Neuronal stem cell (in vitro differentiated cells): ENCODE measurements at regions not wholly inside any gene's neighbourhood (a gene's known extent, or its start where the extent isn't known, plus 50 kb on each side); places are given as distances from the start of the nearest gene placed in this dataset.

ENCODE experiments used
- DNase-seq: peaks from one replicate; pipeline ENCODE4 v3.0.0-alpha.2; 2013; ENCODE audit warnings: low spot score
- H2AFZ ChIP-seq: one replicate; pipeline ENCODE4 v1.6.1; 2013; ENCODE audit warnings: mild to moderate bottlenecking, low read length, inconsistent platforms
- H2AK5ac ChIP-seq: 2 replicates; pipeline ENCODE4 v1.6.1; 2013; ENCODE audit warnings: low read depth, mild to moderate bottlenecking, inconsistent platforms, low read length, moderate library complexity, mixed read lengths
- H2BK120ac ChIP-seq: 2 replicates; pipeline ENCODE4 v1.6.1; 2013; ENCODE audit warnings: low read depth, mild to moderate bottlenecking, inconsistent platforms, low read length, moderate library complexity, mixed read lengths
- H2BK12ac ChIP-seq: one replicate; pipeline ENCODE4 v1.6.1; 2013; ENCODE audit warnings: low read length, inconsistent platforms
- H2BK15ac ChIP-seq: 2 replicates; pipeline ENCODE4 v1.6.1; 2013; ENCODE audit warnings: mild to moderate bottlenecking, low read length, inconsistent platforms, mixed read lengths
- H2BK5ac ChIP-seq: one replicate; pipeline ENCODE4 v1.6.1; 2013; ENCODE audit warnings: inconsistent platforms, mild to moderate bottlenecking, low read length, moderate library complexity
- H3K14ac ChIP-seq: one replicate; pipeline ENCODE4 v1.6.1; 2013; ENCODE audit warnings: low read length, inconsistent platforms
- H3K18ac ChIP-seq: 2 replicates; pipeline ENCODE4 v1.6.1; 2013; ENCODE audit warnings: low read length, inconsistent platforms
- H3K23ac ChIP-seq: 2 replicates; pipeline ENCODE4 v1.6.1; 2013; ENCODE audit warnings: low read depth, mild to moderate bottlenecking, mixed read lengths, low read length, inconsistent platforms; ENCODE audit not compliant: poor library complexity
- H3K27ac ChIP-seq: replicated peaks from 3 replicates; pipeline ENCODE4 v1.5.1; 2013; ENCODE audit warnings: low read length, inconsistent platforms
- H3K27me3 ChIP-seq, 3 experiments: 2 replicates each; pipeline ENCODE4 v1.6.1; 2013; ENCODE audit warnings: low read length in 3 of 3, mild to moderate bottlenecking in 2 of 3, inconsistent platforms in 1 of 3, low read depth in 1 of 3, mixed read lengths in 1 of 3, moderate library complexity in 1 of 3; ENCODE audit not compliant: control insufficient read depth in 3 of 3, insufficient read depth in 3 of 3
- H3K36me3 ChIP-seq, 2 donors: replicated peaks in 1 of 2; 2 replicates each; pipeline ENCODE4 v1.6.1; 2013; ENCODE audit warnings: low read length in 2 of 2; ENCODE audit not compliant: control insufficient read depth in 2 of 2, insufficient read depth in 2 of 2
- H3K4ac ChIP-seq: 2 replicates; pipeline ENCODE4 v1.6.1; 2013; ENCODE audit warnings: inconsistent platforms, mild to moderate bottlenecking, low read length, moderate library complexity
- H3K4me1 ChIP-seq, 2 donors: 1 replicate in 1 of 2; 2 replicates in 1 of 2; pipeline ENCODE4 v1.6.1; 2013; ENCODE audit warnings: low read length in 2 of 2, low read depth in 1 of 2; ENCODE audit not compliant: control insufficient read depth in 2 of 2, insufficient read depth in 1 of 2
- H3K4me2 ChIP-seq: one replicate; pipeline ENCODE4 v1.6.1; 2013; ENCODE audit warnings: mild to moderate bottlenecking, low read length, inconsistent platforms; ENCODE audit not compliant: insufficient read depth, poor library complexity, severe bottlenecking
- H3K4me3 ChIP-seq, 2 donors: 2 replicates each; pipeline ENCODE4 v1.5.1; 2013; ENCODE audit warnings: low read length in 2 of 2, mild to moderate bottlenecking in 2 of 2, inconsistent platforms in 1 of 2, moderate library complexity in 1 of 2
- H3K79me1 ChIP-seq: one replicate; pipeline ENCODE4 v1.6.1; 2013; ENCODE audit warnings: low read depth, mild to moderate bottlenecking, inconsistent platforms, low read length, moderate library complexity
- H3K9ac ChIP-seq: one replicate; pipeline ENCODE4 v1.6.1; 2013; ENCODE audit warnings: mild to moderate bottlenecking, low read depth, low read length, inconsistent platforms; ENCODE audit not compliant: poor library complexity
- H3K9me3 ChIP-seq, 2 donors: replicated peaks in 1 of 2; 2 replicates each; pipeline versions ENCODE3 to v1.6.1; 2013; ENCODE audit warnings: low read length in 2 of 2, mild to moderate bottlenecking in 2 of 2, inconsistent platforms in 1 of 2, low read depth in 1 of 2, mixed read lengths in 1 of 2, moderate library complexity in 1 of 2; ENCODE audit not compliant: control insufficient read depth in 2 of 2, insufficient read depth in 1 of 2
- H4K8ac ChIP-seq: one replicate; pipeline ENCODE4 v1.6.1; 2013; ENCODE audit warnings: low read depth, mild to moderate bottlenecking, inconsistent platforms, low read length, moderate library complexity
- H4K91ac ChIP-seq: one replicate; pipeline ENCODE4 v1.6.1; 2013; ENCODE audit warnings: low read length, low read depth, mild to moderate bottlenecking, inconsistent platforms; ENCODE audit not compliant: poor library complexity
- whole genome bisulfite sequencing, 2 donors: extraction: QIAGEN DNeasy Blood & Tissue Kit; methylation state at CpG; one replicate each; pipeline ENCODE4 v1.1.7; 2013; ENCODE audit warnings: missing lambda C conversion rate in 2 of 2, mixed read lengths in 1 of 2; ENCODE audit not compliant: insufficient read length in 2 of 2, insufficient replicate concordance in 1 of 2; ENCODE audit errors: extremely low coverage in 2 of 2; 5-methylcytosine and 5-hydroxymethylcytosine counted together

GRCh38 chr2:67179526-67179925 lies 217.6 kb upstream of the ETAA1 start:
- H3K23ac ChIP-seq, result no peak overlapping the region
- H2BK15ac ChIP-seq, result no peak overlapping the region
- WGBS, 2 donors, result no CpG with 5 or more reads among the region's 3 CpGs
- no peak overlapping the region for H3K18ac ChIP-seq
- H3K4ac ChIP-seq, result no peak overlapping the region
- H3K9me3 ChIP-seq, result no peaks in the 10 kb centered on the region
- no peak overlapping the region for H3K14ac ChIP-seq
- H2BK120ac ChIP-seq, result no peak overlapping the region
- H2AK5ac ChIP-seq, result no peak overlapping the region
- no peak overlapping the region for H2AFZ ChIP-seq
- H3K36me3 ChIP-seq, result no peaks in the 10 kb centered on the region
- no peaks in the 10 kb centered on the region for H3K4me1 ChIP-seq
- H4K91ac ChIP-seq, result no peak overlapping the region
- no peaks in the 10 kb centered on the region for H3K27me3 ChIP-seq
- no peak overlapping the region for H3K4me2 ChIP-seq
- no peak overlapping the region for H3K27ac ChIP-seq
- no peak overlapping the region for H4K8ac ChIP-seq
- no peak overlapping the region for H3K9ac ChIP-seq
- H3K4me3 ChIP-seq, result no peak overlapping the region
- DNase-seq, result no peak
- H3K79me1 ChIP-seq, result no peaks in the 10 kb centered on the region
- H2BK5ac ChIP-seq, result no peak overlapping the region
- H2BK12ac ChIP-seq, result no peak overlapping the region

- H3K27ac ChIP-seq, result no peak overlapping the region
- H3K79me1 ChIP-seq, result no peaks in the 10 kb centered on the region
- H3K36me3 ChIP-seq, result no peaks in the 10 kb centered on the region
- H3K27me3 ChIP-seq, result no peaks in the 10 kb centered on the region
- no peaks in the 10 kb centered on the region for H3K9me3 ChIP-seq
- H3K4me1 ChIP-seq, result no peaks in the 10 kb centered on the region
- no peak overlapping the region for H4K91ac ChIP-seq
- H2AK5ac ChIP-seq, result no peak overlapping the region
- no peak overlapping the region for H2BK12ac ChIP-seq
- no peak overlapping the region for H3K4ac ChIP-seq
- H4K8ac ChIP-seq, result no peak overlapping the region
- no peak overlapping the region for H3K23ac ChIP-seq
- H2BK5ac ChIP-seq, result no peak overlapping the region
- no peak for DNase-seq
- H3K9ac ChIP-seq, result no peak overlapping the region
- no peak overlapping the region for H3K18ac ChIP-seq
- no peak overlapping the region for H3K4me3 ChIP-seq
- no peak overlapping the region for H2BK120ac ChIP-seq
- H3K14ac ChIP-seq, result no peak overlapping the region
- no CpG with 5 or more reads among the region's 2 CpGs for WGBS, 2 donors
- no peak overlapping the region for H2AFZ ChIP-seq
- no peak overlapping the region for H2BK15ac ChIP-seq
- no peak overlapping the region for H3K4me2 ChIP-seq
Measured at GRCh38 chr2:67180841-67181240, 216.3 kb upstream of the ETAA1 start.

GRCh38 chr2:67182884-67183283 lies 214.2 kb upstream of the ETAA1 start:
- Histone ChIP-seq H2AK5ac (no peak overlapping the region), H3K36me3 (no peaks in the 10 kb centered on the region), H2BK15ac (no peak overlapping the region), H3K79me1 (no peaks in the 10 kb centered on the region), H3K4me3 (no peak overlapping the region), H2BK5ac (no peak overlapping the region), H3K9me3 (no peaks in the 10 kb centered on the region), H3K27ac (no peak overlapping the region), H2BK12ac (no peak overlapping the region), H4K91ac (no peak overlapping the region), H3K4me1 (no peaks in the 10 kb centered on the region), H3K27me3 (no peaks in the 10 kb centered on the region), H3K14ac (no peak overlapping the region), H3K9ac (no peak overlapping the region), H4K8ac (no peak overlapping the region), H2BK120ac (no peak overlapping the region), H3K4ac (no peak overlapping the region), H3K4me2 (no peak overlapping the region), H2AFZ (no peak overlapping the region), H3K23ac (no peak overlapping the region), H3K18ac (no peak overlapping the region)
- no CpG with 5 or more reads among the region's 2 CpGs for WGBS, 2 donors
- no peak for DNase-seq

GRCh38 chr2:67186326-67186725 lies 210.8 kb upstream of the ETAA1 start:
- H2BK12ac ChIP-seq, result no peak overlapping the region
- no peak overlapping the region for H3K4ac ChIP-seq

More at GRCh38 chr2:67186326-67186725, 210.8 kb upstream of the ETAA1 start:
- no peak overlapping the region for H2BK15ac ChIP-seq
- no peak overlapping the region for H4K8ac ChIP-seq
- no peak overlapping the region for H3K23ac ChIP-seq
- H3K18ac ChIP-seq, result no peak overlapping the region
- no peak overlapping the region for H4K91ac ChIP-seq
- no peak overlapping the region for H2AFZ ChIP-seq
- no peak overlapping the region for H2BK5ac ChIP-seq
- H3K27me3 ChIP-seq, result no peaks in the 10 kb centered on the region
- H3K4me3 ChIP-seq, result no peak overlapping the region
- H2BK120ac ChIP-seq, result no peak overlapping the region
- no peak overlapping the region for H3K9ac ChIP-seq
- H3K4me1 ChIP-seq, result no peaks in the 10 kb centered on the region
- no peaks in the 10 kb centered on the region for H3K9me3 ChIP-seq
- H2AK5ac ChIP-seq, result no peak overlapping the region
- H3K4me2 ChIP-seq, result no peak overlapping the region
- no peaks in the 10 kb centered on the region for H3K79me1 ChIP-seq
- no peak for DNase-seq
- H3K27ac ChIP-seq, result no peak overlapping the region
- H3K36me3 ChIP-seq, result no peaks in the 10 kb centered on the region
- H3K14ac ChIP-seq, result no peak overlapping the region
- WGBS, 2 donors, result no CpG with 5 or more reads among the region's 3 CpGs
